Calu3 (cell line): ENCODE measurements at regions not wholly inside any gene's neighbourhood (a gene's known extent, or its start where the extent isn't known, plus 50 kb on each side); places are given as distances from the start of the nearest gene placed in this dataset.

Source experiments
- BruUV-seq: library from RNA; stranded (reverse); fragments of 400-500 nt; replicated peaks from 2 replicates; lab custom pipeline; 2021; lab: Mats Ljungman, UMichigan
- CTCF ChIA-PET: fragments of 300-600 bp; sonication (Branson Sonifier 250); formaldehyde crosslinking; loops from one replicate; lab custom pipeline; 2022; ENCODE audit warnings: antibody characterized with exemption; lab: Charles Lee
- DNase-seq: peaks from one replicate; pipeline ENCODE4 v3.0.0; 2022
- H3K27ac Mint-ChIP-seq: one replicate; pipeline ENCODE4 v1.8.0; 2022; ENCODE audit warnings: mixed read lengths; ENCODE audit not compliant: unreplicated experiment
- H3K27me3 Mint-ChIP-seq: one replicate; pipeline ENCODE4 v1.8.0; 2022; ENCODE audit warnings: mixed read lengths; ENCODE audit not compliant: unreplicated experiment
- H3K36me3 Mint-ChIP-seq: one replicate; pipeline ENCODE4 v1.8.0; 2022; ENCODE audit warnings: mild to moderate bottlenecking, moderate library complexity, mixed read lengths; ENCODE audit not compliant: insufficient read depth, unreplicated experiment
- H3K4me1 Mint-ChIP-seq: one replicate; pipeline ENCODE4 v1.8.0; 2022; ENCODE audit warnings: mild to moderate bottlenecking, low read depth, mixed read lengths; ENCODE audit not compliant: unreplicated experiment
- H3K4me3 Mint-ChIP-seq: one replicate; pipeline ENCODE4 v1.8.0; 2022; ENCODE audit warnings: mild to moderate bottlenecking, low read depth, moderate library complexity, mixed read lengths; ENCODE audit not compliant: unreplicated experiment
- H3K9me3 Mint-ChIP-seq: one replicate; pipeline ENCODE4 v1.8.0; 2022; ENCODE audit warnings: low read depth, mixed read lengths; ENCODE audit not compliant: unreplicated experiment
- CTCF ChIP-seq: fragments of 200-600 bp; IDR thresholded peaks from one replicate; pipeline ENCODE4 v1.8.0; 2022; ENCODE audit warnings: antibody characterized with exemption; ENCODE audit not compliant: unreplicated experiment
- intact Hi-C: fragments of 100-400 bp; cut with micrococcal nuclease; formaldehyde crosslinking; loops from one replicate; pipeline ENCODE4 v1.10.0; 2022; ENCODE audit not compliant: unreplicated experiment

GRCh38 chr2:164190700-164191099 lies 430.6 kb downstream of the GRB14 start:
- TF ChIP-seq CTCF = no peak
- no peaks in the 10 kb centered on the region for H3K27me3 Mint-ChIP-seq
- H3K4me3 Mint-ChIP-seq = no peak overlapping the region
- DNase-seq = no peak
- H3K27ac Mint-ChIP-seq = no peak overlapping the region
- peaks cover 2% of the 10 kb centered on the region for H3K9me3 Mint-ChIP-seq
- intact Hi-C loops = no loop called here
- CTCF ChIA-PET = no interaction called here
- BruUV-seq = no TSS peak
- no peaks in the 10 kb centered on the region for H3K4me1 Mint-ChIP-seq
- no peaks in the 10 kb centered on the region for H3K36me3 Mint-ChIP-seq

- BruUV-seq = no TSS peak
- no peaks in the 10 kb centered on the region for H3K4me1 Mint-ChIP-seq
These were observed 431.4 kb downstream of the GRB14 start for GRCh38 chr2:164189851-164190250.

GRCh38 chr2:164187121-164187520 lies 434.2 kb downstream of the GRB14 start:
- CTCF ChIA-PET = no interaction called here
- Mint-ChIP-seq H3K4me3 (no peak overlapping the region), H3K27me3 (no peaks in the 10 kb centered on the region), H3K4me1 (no peaks in the 10 kb centered on the region), H3K27ac (no peak overlapping the region), H3K36me3 (no peaks in the 10 kb centered on the region), H3K9me3 (peaks cover 2% of the 10 kb centered on the region)
- intact Hi-C loops = no loop called here
- no TSS peak for BruUV-seq
- TF ChIP-seq CTCF = no peak
- no peak for DNase-seq

More at GRCh38 chr2:164189851-164190250, 431.4 kb downstream of the GRB14 start:
- Mint-ChIP-seq H3K9me3 (peaks cover 2% of the 10 kb centered on the region), H3K27me3 (no peaks in the 10 kb centered on the region), H3K4me3 (no peak overlapping the region), H3K27ac (no peak overlapping the region), H3K36me3 (no peaks in the 10 kb centered on the region)
- no peak for TF ChIP-seq CTCF
- CTCF ChIA-PET = no interaction called here
- intact Hi-C loops = no loop called here
- DNase-seq = no peak

- BruUV-seq = no TSS peak
- no peak for DNase-seq
- H3K36me3 Mint-ChIP-seq = no peaks in the 10 kb centered on the region
- TF ChIP-seq CTCF = no peak
- no peaks in the 10 kb centered on the region for H3K27me3 Mint-ChIP-seq
- intact Hi-C loops = no loop called here
- no peak overlapping the region for H3K27ac Mint-ChIP-seq
- H3K4me1 Mint-ChIP-seq = no peaks in the 10 kb centered on the region
- no peak overlapping the region for H3K4me3 Mint-ChIP-seq
- CTCF ChIA-PET = no interaction called here
- peaks cover 2% of the 10 kb centered on the region for H3K9me3 Mint-ChIP-seq
These were observed 434.7 kb downstream of the GRB14 start for GRCh38 chr2:164186591-164186990.
